Activated naive CD4-positive, alpha-beta T cell treated with anti-CD3 and anti-CD28 coated beads, Interleukin-2, amount 50 U/mL, for 24 hours (primary cell): ENCODE measurements at regions not wholly inside any gene's neighbourhood (a gene's known extent, or its start where the extent isn't known, plus 50 kb on each side); places are given as distances from the start of the nearest gene placed in this dataset.

Source experiments
- H3K27ac Mint-ChIP-seq: one replicate; pipeline ENCODE4 v1.8.0; 2021; ENCODE audit warnings: mild to moderate bottlenecking, mixed read lengths
- H3K27me3 Mint-ChIP-seq: one replicate; pipeline ENCODE4 v1.8.0; 2021; ENCODE audit warnings: mixed read lengths
- H3K36me3 Mint-ChIP-seq: one replicate; pipeline ENCODE4 v1.8.0; 2021; ENCODE audit warnings: mixed read lengths
- H3K4me1 Mint-ChIP-seq: one replicate; pipeline ENCODE4 v1.8.0; 2021; ENCODE audit warnings: mixed read lengths
- H3K4me3 Mint-ChIP-seq: one replicate; pipeline ENCODE4 v1.8.0; 2021; ENCODE audit warnings: mild to moderate bottlenecking, mixed read lengths
- H3K9me3 Mint-ChIP-seq: one replicate; pipeline ENCODE4 v1.8.0; 2021; ENCODE audit warnings: mixed read lengths

GRCh38 chr6:113344969-113345368 is 512.2 kb upstream of the MARCKS start:
- peaks cover 4% of the 10 kb centered on the region for H3K9me3 Mint-ChIP-seq
- H3K27me3 Mint-ChIP-seq = peaks cover 1% of the 10 kb centered on the region
- no peak overlapping the region for H3K27ac Mint-ChIP-seq
- no peaks in the 10 kb centered on the region for H3K36me3 Mint-ChIP-seq
- no peak overlapping the region for H3K4me3 Mint-ChIP-seq
- no peaks in the 10 kb centered on the region for H3K4me1 Mint-ChIP-seq

GRCh38 chr6:113347436-113347835 is 509.7 kb upstream of the MARCKS start:
- Mint-ChIP-seq H3K4me1 (no peaks in the 10 kb centered on the region), H3K9me3 (peaks cover 5% of the 10 kb centered on the region), H3K27ac (no peak overlapping the region), H3K36me3 (no peaks in the 10 kb centered on the region), H3K27me3 (peaks cover 1% of the 10 kb centered on the region), H3K4me3 (no peak overlapping the region)

- no peak overlapping the region for H3K4me3 Mint-ChIP-seq
- peaks cover 1% of the 10 kb centered on the region for H3K27me3 Mint-ChIP-seq
- H3K36me3 Mint-ChIP-seq = no peaks in the 10 kb centered on the region
- peaks cover 5% of the 10 kb centered on the region for H3K9me3 Mint-ChIP-seq
- H3K4me1 Mint-ChIP-seq = no peaks in the 10 kb centered on the region
- no peak overlapping the region for H3K27ac Mint-ChIP-seq
Observed at GRCh38 chr6:113350461-113350860, 506.7 kb upstream of the MARCKS start.

DNA sequence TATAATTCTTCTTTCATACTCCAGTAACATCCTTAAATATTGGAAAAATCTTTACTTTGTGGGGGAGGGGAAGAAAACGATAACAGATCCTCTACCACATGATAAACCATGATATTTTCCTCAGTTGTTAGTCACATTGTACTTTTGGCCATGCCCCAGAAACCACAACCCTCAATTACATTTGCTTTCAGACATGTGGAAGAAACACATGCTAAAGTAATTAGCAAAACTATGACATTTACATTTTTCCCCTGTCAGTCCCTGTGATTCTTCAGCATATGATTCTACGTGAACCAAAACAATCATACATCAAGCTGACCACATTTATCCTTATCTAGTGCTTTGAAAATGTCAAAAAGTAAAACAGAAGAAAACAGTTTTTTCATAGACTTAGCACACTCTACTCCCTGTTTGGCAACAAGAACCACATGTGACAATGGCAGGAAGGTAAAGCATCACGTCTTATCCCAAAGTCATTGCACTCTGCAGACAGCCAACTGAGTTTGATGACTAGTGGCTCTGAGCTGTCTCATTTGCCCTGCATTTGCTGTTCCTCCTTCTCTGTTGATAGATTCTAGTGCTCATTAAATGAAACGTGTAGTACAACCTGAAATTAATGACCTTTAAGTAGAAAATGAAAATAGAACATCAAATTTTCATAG is 505.8 kb upstream of the MARCKS start:
- H3K36me3 Mint-ChIP-seq = no peaks in the 10 kb centered on the region
- peaks cover 5% of the 10 kb centered on the region for H3K9me3 Mint-ChIP-seq
- no peak overlapping the region for H3K4me3 Mint-ChIP-seq
- peaks cover 3% of the 10 kb centered on the region for H3K27me3 Mint-ChIP-seq
- H3K27ac Mint-ChIP-seq = no peak overlapping the region
- no peaks in the 10 kb centered on the region for H3K4me1 Mint-ChIP-seq

DNA sequence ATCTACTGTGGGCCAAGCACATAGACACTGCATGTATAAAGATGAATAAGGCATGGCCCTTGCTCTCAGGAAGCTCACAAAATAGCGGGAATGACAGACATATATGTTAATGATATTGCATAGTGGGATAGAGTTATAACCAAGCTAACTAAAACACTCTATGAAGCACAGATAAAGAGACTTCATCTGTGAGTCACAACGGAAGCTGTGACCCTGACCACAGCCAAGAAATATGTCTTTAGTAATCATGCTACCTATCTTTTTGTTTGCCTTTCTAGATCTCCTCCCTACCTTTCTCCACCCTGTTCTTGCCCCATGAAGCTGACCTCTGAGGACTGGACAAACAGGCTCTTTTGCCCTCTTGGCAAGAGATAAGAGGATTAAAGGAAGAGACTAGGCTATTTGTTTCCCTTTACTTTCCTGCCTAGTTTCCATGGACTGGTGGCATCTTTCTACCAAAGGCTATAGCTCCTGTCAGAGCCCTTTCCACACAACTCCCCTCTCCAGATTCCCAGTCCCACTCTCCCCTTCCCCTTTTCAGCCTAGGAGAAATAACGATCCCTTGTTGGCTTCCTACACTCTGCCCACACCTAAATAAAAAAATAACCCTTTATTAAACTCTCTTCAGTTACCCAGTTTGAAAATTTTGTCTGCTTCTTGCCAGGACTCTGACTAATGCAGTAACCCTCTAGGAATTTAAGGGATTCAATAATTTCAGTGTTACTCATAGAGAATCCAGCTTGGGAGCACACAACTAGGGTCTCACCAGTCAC is 504.9 kb upstream of the MARCKS start:
- Mint-ChIP-seq H3K4me3 (no peak overlapping the region), H3K27ac (no peak overlapping the region), H3K36me3 (no peaks in the 10 kb centered on the region), H3K9me3 (peaks cover 5% of the 10 kb centered on the region), H3K27me3 (peaks cover 3% of the 10 kb centered on the region), H3K4me1 (no peaks in the 10 kb centered on the region)

DNA sequence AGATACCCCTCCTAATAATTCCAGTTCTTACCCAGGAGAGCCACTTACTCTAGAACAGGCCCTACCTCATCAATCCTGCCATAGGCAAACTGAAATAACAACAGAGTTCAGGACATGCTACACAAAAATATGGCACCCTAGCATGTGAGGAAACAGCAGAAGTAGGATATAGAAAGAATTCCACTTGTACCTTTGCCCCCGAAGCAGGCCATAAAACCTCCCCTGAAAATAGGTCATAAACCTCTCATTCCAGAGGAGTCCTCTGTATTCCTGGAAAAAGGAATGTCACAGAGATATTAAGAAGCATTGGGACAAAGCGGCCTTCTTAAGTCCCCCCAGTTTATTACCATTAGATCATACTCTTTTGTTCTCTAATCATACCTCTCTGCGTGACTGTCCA is 504.3 kb upstream of the MARCKS start:
- H3K27ac Mint-ChIP-seq = no peak overlapping the region
- no peaks in the 10 kb centered on the region for H3K36me3 Mint-ChIP-seq
- peaks cover 5% of the 10 kb centered on the region for H3K9me3 Mint-ChIP-seq
- H3K4me3 Mint-ChIP-seq = no peak overlapping the region
- H3K27me3 Mint-ChIP-seq = peaks cover 3% of the 10 kb centered on the region
- no peaks in the 10 kb centered on the region for H3K4me1 Mint-ChIP-seq

GRCh38 chr6:113353392-113353791 is 503.8 kb upstream of the MARCKS start:
- no peaks in the 10 kb centered on the region for H3K4me1 Mint-ChIP-seq
- no peak overlapping the region for H3K27ac Mint-ChIP-seq
- no peak overlapping the region for H3K4me3 Mint-ChIP-seq
- peaks cover 5% of the 10 kb centered on the region for H3K9me3 Mint-ChIP-seq
- peaks cover 3% of the 10 kb centered on the region for H3K27me3 Mint-ChIP-seq
- no peaks in the 10 kb centered on the region for H3K36me3 Mint-ChIP-seq

GRCh38 chr6:113354204-113354895 is 502.8 kb upstream of the MARCKS start:
- Mint-ChIP-seq H3K9me3 (peaks cover 5% of the 10 kb centered on the region), H3K36me3 (no peaks in the 10 kb centered on the region), H3K4me1 (no peaks in the 10 kb centered on the region), H3K27me3 (peaks cover 2% of the 10 kb centered on the region), H3K4me3 (no peak overlapping the region), H3K27ac (no peak overlapping the region)

- Mint-ChIP-seq H3K9me3 (no peaks in the 10 kb centered on the region), H3K27me3 (peaks cover 2% of the 10 kb centered on the region), H3K4me3 (no peak overlapping the region), H3K4me1 (no peaks in the 10 kb centered on the region), H3K36me3 (no peaks in the 10 kb centered on the region), H3K27ac (no peak overlapping the region)
Observed at GRCh38 chr6:113356139-113356538, 501.0 kb upstream of the MARCKS start.

DNA sequence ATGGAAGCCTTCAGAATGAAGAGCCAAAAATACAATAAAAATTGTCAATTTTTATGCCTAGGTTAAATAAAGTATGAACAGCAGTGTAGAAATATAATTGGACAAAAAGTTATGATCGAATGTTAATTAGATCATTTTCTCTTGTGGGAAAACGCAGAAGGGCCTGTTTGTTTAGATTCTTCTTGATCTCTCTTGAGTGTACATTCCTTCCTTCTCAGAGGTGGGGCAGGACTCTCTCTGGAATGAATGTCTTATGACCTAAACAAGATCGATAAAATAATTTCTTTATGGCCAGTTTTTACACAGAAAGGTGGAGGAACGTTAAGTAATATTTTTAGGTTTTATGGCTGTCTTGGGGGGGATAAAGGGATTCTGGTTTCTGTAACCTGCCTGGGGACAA is 500.1 kb upstream of the MARCKS start:
- Mint-ChIP-seq H3K4me3 (no peak overlapping the region), H3K27ac (no peak overlapping the region), H3K27me3 (peaks cover 2% of the 10 kb centered on the region), H3K9me3 (no peaks in the 10 kb centered on the region), H3K4me1 (no peaks in the 10 kb centered on the region), H3K36me3 (no peaks in the 10 kb centered on the region)

DNA sequence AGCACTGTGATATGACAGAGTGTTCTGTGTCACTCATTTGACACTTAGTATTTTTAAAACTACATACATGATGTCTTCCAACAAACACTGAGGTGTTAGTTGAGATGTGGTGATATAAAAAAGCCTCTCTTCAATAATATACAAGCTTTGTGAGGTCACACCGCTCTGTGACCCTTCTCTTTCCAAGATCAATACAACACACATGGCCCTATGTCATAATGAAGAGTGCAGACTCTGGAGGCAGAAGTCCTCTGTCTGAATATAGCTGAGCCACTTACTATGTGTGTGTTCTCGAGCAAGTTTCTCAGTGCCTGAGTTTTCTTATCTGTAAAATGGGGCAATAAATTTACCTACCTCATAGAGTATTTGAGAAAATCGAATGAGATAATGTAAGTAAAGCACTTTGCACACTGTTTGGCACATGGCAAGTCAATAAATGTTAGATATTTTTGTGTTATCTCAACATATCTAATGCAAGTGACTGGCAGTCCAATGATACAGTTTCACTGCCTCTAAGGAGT is 499.0 kb upstream of the MARCKS start:
- no peaks in the 10 kb centered on the region for H3K9me3 Mint-ChIP-seq
- H3K4me3 Mint-ChIP-seq = no peak overlapping the region
- H3K27me3 Mint-ChIP-seq = peaks cover 2% of the 10 kb centered on the region
- no peaks in the 10 kb centered on the region for H3K4me1 Mint-ChIP-seq
- no peaks in the 10 kb centered on the region for H3K36me3 Mint-ChIP-seq
- H3K27ac Mint-ChIP-seq = no peak overlapping the region

DNA sequence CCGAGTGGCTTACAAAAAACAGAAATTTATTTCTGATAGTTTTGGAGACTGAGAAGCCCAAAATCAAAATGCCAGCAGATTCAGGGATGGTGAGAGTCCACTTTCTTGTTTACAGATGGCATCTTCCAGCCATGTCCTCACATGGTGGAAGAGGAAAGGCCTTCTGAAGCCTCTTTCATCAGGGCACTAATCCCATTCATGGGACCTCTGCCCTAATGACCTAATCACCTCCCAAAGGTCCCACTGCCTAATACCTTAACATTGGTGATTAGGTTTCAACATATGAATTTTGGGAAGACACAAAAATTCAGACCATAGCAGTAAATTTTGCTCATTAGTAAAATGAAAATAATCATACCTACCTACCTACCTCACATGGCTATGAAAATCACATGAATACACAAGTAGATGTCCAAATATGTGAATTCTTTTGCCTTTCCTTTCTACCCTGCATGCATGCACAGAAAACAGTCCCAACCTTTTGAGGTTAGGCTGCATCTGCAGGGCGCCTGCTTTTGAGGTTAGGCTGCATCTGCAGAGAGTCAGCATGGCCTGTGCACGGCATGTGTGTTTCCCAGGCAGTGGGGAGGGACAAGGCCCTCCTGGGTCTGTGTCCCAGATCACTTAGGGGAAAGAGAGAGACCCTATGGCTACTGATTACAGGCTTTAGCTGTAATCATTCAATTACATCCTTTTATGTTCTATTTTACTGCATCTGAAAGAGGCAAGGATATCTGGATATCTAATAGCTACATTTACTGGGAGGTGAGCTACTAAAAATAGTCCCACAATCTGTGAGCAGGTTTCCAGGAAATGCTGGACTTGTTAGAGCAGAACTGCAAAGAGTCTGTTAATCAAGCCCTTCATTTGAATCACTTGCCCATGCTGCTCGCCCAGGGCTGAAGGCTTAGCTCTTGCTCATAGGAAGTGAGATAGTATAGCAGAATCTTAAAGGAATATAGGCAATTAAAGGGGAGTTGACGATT is 497.7 kb upstream of the MARCKS start:
- Mint-ChIP-seq H3K4me3 (no peak overlapping the region), H3K36me3 (no peaks in the 10 kb centered on the region), H3K27me3 (peaks cover 2% of the 10 kb centered on the region), H3K27ac (no peak overlapping the region), H3K4me1 (no peaks in the 10 kb centered on the region), H3K9me3 (no peaks in the 10 kb centered on the region)

GRCh38 chr6:113361014-113361645 is 496.0 kb upstream of the MARCKS start:
- Mint-ChIP-seq H3K27ac (no peak overlapping the region), H3K36me3 (no peaks in the 10 kb centered on the region), H3K27me3 (no peaks in the 10 kb centered on the region), H3K9me3 (no peaks in the 10 kb centered on the region), H3K4me1 (no peaks in the 10 kb centered on the region), H3K4me3 (no peak overlapping the region)

GRCh38 chr6:113362301-113363047 is 494.7 kb upstream of the MARCKS start:
- H3K27ac Mint-ChIP-seq = no peak overlapping the region
- H3K4me1 Mint-ChIP-seq = no peaks in the 10 kb centered on the region
- H3K9me3 Mint-ChIP-seq = no peaks in the 10 kb centered on the region
- H3K27me3 Mint-ChIP-seq = no peaks in the 10 kb centered on the region
- no peak overlapping the region for H3K4me3 Mint-ChIP-seq
- H3K36me3 Mint-ChIP-seq = no peaks in the 10 kb centered on the region
